ENCODE measurements at regions not wholly inside any gene's neighbourhood (a gene's known extent, or its start where the extent isn't known, plus 50 kb on each side); places are given as distances from the start of the nearest gene placed in this dataset.

DNA sequence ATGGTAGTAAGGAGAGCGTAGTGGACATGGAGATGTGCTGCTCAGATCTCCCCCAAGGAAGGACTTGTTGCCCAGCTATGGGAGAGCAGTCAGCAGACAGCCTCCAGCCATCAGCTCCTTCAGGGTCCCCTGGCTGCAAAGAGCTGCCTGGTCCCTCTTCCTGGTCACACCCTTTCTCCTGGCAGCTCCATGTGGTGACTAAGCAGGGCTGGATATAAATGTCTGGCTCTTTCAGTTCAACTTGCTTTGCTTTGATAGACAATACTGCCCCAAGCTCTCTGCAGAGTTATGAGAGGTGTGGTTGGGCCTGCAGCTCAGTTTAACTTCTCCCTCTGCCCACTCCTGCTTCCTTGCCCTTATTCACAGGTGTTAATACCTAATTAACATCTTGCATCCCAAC lies 64.1 kb upstream of the DDR1 start:
- H4K20me1 ChIP-seq (ENCODE audit: insufficient read depth, low read length): no peaks in the 10 kb centered on the region
- no peak overlapping the region for H3K27ac ChIP-seq (ENCODE audit: low read length)
- no peaks in the 10 kb centered on the region for H3K36me3 ChIP-seq (ENCODE audit: insufficient read depth, low read length)
- H3K4me1 ChIP-seq (ENCODE audit: insufficient read depth, low read length): peaks cover 10% of the 10 kb centered on the region; the same call in 1 of the 2 replicates
- H3K27me3 ChIP-seq (ENCODE audit: insufficient read depth, low read length, poor library complexity): no peaks in the 10 kb centered on the region
- no peak for ATAC-seq (ENCODE audit: insufficient read depth, low read depth)
- H2AFZ ChIP-seq (ENCODE audit: low read depth, low read length): no peak overlapping the region
- no peak overlapping the region for H3K4me3 ChIP-seq (ENCODE audit: low read depth in 1 of 2, low read length in 2 of 2)
- H3K79me2 ChIP-seq (ENCODE audit: insufficient read depth, low read length): no peaks in the 10 kb centered on the region
- H3K9ac ChIP-seq (ENCODE audit: low read depth, low read length): no peak overlapping the region
- no peak for DNase-seq
- no peak for TF ChIP-seq CTCF (IDR thresholded peaks at IDR 0.05; ENCODE audit: borderline replicate concordance, extremely low read depth, low read length, poor library complexity, severe bottlenecking)
- no peak for TF ChIP-seq EZH2 (IDR thresholded peaks at IDR 0.05; ENCODE audit: borderline replicate concordance, low read depth, low read length, severe bottlenecking)
- no peaks in the 10 kb centered on the region for H3K9me3 ChIP-seq (ENCODE audit: insufficient read depth, low read length, severe bottlenecking)
- no peak overlapping the region for H3K4me2 ChIP-seq (ENCODE audit: insufficient read depth, low read length)

DNA sequence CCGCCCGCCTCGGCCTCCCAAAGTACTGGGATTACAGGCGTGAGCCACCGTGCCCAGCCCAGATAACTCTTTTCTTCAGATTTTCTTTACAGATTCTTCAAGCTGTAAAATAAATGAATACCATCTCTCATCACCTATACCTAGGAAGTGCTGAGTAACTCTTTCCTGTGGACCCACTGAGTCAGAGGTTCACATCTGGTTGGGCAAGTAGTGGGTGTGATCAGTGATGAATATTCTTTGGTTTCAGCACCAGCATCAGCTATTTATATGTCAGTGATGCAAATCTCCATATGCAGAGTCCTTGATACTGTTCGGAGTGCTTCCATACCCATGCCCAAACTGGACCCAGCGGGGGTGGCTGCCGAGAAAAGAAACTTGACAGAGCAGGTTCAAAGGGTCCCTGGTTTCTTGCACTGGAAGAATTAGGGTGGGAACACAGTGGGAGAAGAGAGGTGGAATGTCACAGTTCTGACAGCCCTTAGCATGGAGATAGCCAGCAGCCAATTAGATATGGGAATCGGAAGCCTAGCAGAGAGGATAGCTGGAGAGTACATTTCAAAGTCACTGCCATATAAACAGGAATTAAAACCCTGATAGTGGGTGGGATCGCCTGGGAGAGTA lies 64.9 kb upstream of the DDR1 start:
- no peaks in the 10 kb centered on the region for H3K36me3 ChIP-seq (ENCODE audit: insufficient read depth, low read length)
- no peak for TF ChIP-seq EZH2 (IDR thresholded peaks at IDR 0.05; ENCODE audit: borderline replicate concordance, low read depth, low read length, severe bottlenecking)
- no peak for TF ChIP-seq CTCF (IDR thresholded peaks at IDR 0.05; ENCODE audit: borderline replicate concordance, extremely low read depth, low read length, poor library complexity, severe bottlenecking)

DNA sequence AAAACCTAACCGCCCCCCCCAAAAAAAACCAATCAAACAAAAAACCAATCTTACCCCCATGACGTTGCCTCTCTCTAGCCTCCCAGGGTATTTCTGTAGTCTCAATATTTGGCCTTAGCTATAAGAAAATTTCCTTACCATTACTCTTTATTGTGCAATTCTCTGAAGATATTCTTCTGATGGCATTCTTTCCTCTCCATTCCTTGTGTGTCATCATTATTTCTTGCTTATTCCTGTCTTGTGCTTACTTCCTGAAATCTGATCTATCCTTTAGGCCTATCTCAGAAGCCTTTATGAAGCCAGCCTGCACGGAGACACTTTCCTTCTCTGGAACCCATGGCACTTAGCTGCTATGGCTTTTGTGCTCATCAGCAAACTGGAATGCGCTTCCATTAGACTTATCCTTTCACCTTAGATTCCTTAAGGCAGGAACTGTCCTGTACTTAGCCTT lies 65.9 kb upstream of the DDR1 start:
- Histone ChIP-seq H3K27ac (ENCODE audit: low read length) (no peak overlapping the region), H3K9me3 (ENCODE audit: insufficient read depth, low read length, severe bottlenecking) (no peaks in the 10 kb centered on the region), H2AFZ (ENCODE audit: low read depth, low read length) (no peak overlapping the region), H3K4me2 (ENCODE audit: insufficient read depth, low read length) (no peak overlapping the region), H3K4me1 (ENCODE audit: insufficient read depth, low read length) (peaks cover 11% of the 10 kb centered on the region; the same call in 1 of the 2 replicates), H3K9ac (ENCODE audit: low read depth, low read length) (no peak overlapping the region), H3K36me3 (ENCODE audit: insufficient read depth, low read length) (no peaks in the 10 kb centered on the region), H3K4me3 (ENCODE audit: low read depth in 1 of 2, low read length in 2 of 2) (no peak overlapping the region), H4K20me1 (ENCODE audit: insufficient read depth, low read length) (no peaks in the 10 kb centered on the region), H3K79me2 (ENCODE audit: insufficient read depth, low read length) (no peaks in the 10 kb centered on the region), H3K27me3 (ENCODE audit: insufficient read depth, low read length, poor library complexity) (no peaks in the 10 kb centered on the region)
- TF ChIP-seq CTCF (IDR thresholded peaks at IDR 0.05; ENCODE audit: borderline replicate concordance, extremely low read depth, low read length, poor library complexity, severe bottlenecking) (no peak), EZH2 (IDR thresholded peaks at IDR 0.05; ENCODE audit: borderline replicate concordance, low read depth, low read length, severe bottlenecking) (no peak)
- ATAC-seq (ENCODE audit: insufficient read depth, low read depth) (no peak), DNase-seq (no peak)

More for the DNA sequence above, 64.9 kb upstream of the DDR1 start:
- Histone ChIP-seq H3K9ac (ENCODE audit: low read depth, low read length) (no peak overlapping the region), H3K4me2 (ENCODE audit: insufficient read depth, low read length) (no peak overlapping the region), H3K79me2 (ENCODE audit: insufficient read depth, low read length) (no peaks in the 10 kb centered on the region), H3K27ac (ENCODE audit: low read length) (no peak overlapping the region), H2AFZ (ENCODE audit: low read depth, low read length) (no peak overlapping the region), H4K20me1 (ENCODE audit: insufficient read depth, low read length) (no peaks in the 10 kb centered on the region), H3K9me3 (ENCODE audit: insufficient read depth, low read length, severe bottlenecking) (no peaks in the 10 kb centered on the region), H3K4me3 (ENCODE audit: low read depth in 1 of 2, low read length in 2 of 2) (no peak overlapping the region), H3K27me3 (ENCODE audit: insufficient read depth, low read length, poor library complexity) (no peaks in the 10 kb centered on the region), H3K4me1 (ENCODE audit: insufficient read depth, low read length) (peaks cover 11% of the 10 kb centered on the region; the same call in 1 of the 2 replicates)
- no peak for ATAC-seq (ENCODE audit: insufficient read depth, low read depth)
- DNase-seq: no peak

All from DND-41 (cell line).